ENCODE measurements at regions not wholly inside any gene's neighbourhood (a gene's known extent, or its start where the extent isn't known, plus 50 kb on each side); places are given as distances from the start of the nearest gene placed in this dataset.

DNA sequence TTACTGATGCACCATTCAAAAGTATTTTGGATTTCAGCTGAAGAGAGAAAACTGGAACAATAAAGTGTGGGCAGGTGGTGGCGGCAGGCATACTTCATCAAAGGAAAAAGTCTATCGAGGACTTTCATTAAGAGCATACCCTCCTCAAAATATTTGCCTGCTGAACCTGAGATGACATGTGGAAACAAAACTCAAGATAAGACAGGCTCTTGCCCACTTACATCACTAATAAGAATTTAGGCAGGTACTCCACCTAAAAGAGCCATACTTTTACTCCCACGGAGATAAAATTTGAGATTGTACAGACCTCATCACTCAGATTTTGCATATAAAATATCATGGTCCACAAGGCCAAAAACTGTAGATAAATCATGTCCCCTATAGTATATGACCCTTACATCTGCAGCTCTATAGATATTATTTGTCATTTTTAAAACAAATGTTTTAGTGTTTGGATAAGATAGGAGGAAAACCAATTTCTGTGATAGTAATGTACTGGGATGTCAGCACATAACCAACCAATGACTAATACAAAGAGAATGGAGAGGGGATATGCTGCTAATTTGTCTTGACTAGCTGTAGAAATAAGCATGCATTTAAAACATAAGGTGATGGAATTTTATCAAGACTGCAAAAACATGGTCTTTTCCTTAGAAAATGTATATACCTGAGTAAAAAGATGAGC, 730.6 kb upstream of the ZNF608 start:
- H3K36me3 ChIP-seq (ENCODE audit: control insufficient read depth in 2 of 2, insufficient read depth in 2 of 2, low read length in 1 of 2), result no peaks in the 10 kb centered on the region
- no peak overlapping the region for H2AFZ ChIP-seq (ENCODE audit: control insufficient read depth, low read depth, low read length)
- no peak overlapping the region for H3K4me3 ChIP-seq
- CTCF ChIA-PET, result no interaction called here
- SMC1A ChIA-PET (ENCODE audit: uncharacterized antibody, unreplicated experiment), result no interaction called here
- H3K79me2 ChIP-seq (ENCODE audit: control insufficient read depth, insufficient read depth, low read length), result no peaks in the 10 kb centered on the region
- no peak overlapping the region for H3K4me2 ChIP-seq (ENCODE audit: control insufficient read depth, insufficient read depth)
- H3K27ac ChIP-seq (ENCODE audit: control insufficient read depth, insufficient read depth), result no peak overlapping the region
- RAD21 ChIA-PET (ENCODE audit: unreplicated experiment), result no interaction called here
- H3K27me3 ChIP-seq (replicated peaks in 1 of 2; ENCODE audit: control insufficient read depth in 2 of 2, insufficient read depth in 2 of 2, low read length in 1 of 2), result no peaks in the 10 kb centered on the region
- 73% methylated on average over 3 of the region's 3 CpGs for WGBS (ENCODE audit: insufficient coverage, insufficient replicate concordance, low lambda C conversion rate, missing lambda C conversion rate)
- DNase-seq (ENCODE audit: low read depth, low spot score) (no peak), ATAC-seq (no peak), FAIRE-seq (no peak)
- no peaks in the 10 kb centered on the region for H3K4me1 ChIP-seq (ENCODE audit: control insufficient read depth, insufficient read depth, low read length)
- no peaks in the 10 kb centered on the region for H3K9me3 ChIP-seq (replicated peaks; ENCODE audit: control insufficient read depth, insufficient read depth, low read length)
- POLR2A ChIA-PET, result no interaction called here
- in situ Hi-C loops (cut with MboI) (no loop called here), intact Hi-C loops (cut with micrococcal nuclease; ENCODE audit: unreplicated experiment) (no loop called here)
- no peaks in the 10 kb centered on the region for H4K20me1 ChIP-seq (ENCODE audit: control insufficient read depth, insufficient read depth)
- no peak for TF ChIP-seq SMAD1 (IDR thresholded peaks at IDR 0.05; ENCODE audit: low read depth, partially characterized antibody)
- no peak for TF ChIP-seq RBBP5 (conservative IDR thresholded peaks at IDR 0.05)
- TF ChIP-seq RFX5 (IDR thresholded peaks at IDR 0.05; ENCODE audit: low read depth, low read length), result no peak
- TF ChIP-seq, protein P1, sequence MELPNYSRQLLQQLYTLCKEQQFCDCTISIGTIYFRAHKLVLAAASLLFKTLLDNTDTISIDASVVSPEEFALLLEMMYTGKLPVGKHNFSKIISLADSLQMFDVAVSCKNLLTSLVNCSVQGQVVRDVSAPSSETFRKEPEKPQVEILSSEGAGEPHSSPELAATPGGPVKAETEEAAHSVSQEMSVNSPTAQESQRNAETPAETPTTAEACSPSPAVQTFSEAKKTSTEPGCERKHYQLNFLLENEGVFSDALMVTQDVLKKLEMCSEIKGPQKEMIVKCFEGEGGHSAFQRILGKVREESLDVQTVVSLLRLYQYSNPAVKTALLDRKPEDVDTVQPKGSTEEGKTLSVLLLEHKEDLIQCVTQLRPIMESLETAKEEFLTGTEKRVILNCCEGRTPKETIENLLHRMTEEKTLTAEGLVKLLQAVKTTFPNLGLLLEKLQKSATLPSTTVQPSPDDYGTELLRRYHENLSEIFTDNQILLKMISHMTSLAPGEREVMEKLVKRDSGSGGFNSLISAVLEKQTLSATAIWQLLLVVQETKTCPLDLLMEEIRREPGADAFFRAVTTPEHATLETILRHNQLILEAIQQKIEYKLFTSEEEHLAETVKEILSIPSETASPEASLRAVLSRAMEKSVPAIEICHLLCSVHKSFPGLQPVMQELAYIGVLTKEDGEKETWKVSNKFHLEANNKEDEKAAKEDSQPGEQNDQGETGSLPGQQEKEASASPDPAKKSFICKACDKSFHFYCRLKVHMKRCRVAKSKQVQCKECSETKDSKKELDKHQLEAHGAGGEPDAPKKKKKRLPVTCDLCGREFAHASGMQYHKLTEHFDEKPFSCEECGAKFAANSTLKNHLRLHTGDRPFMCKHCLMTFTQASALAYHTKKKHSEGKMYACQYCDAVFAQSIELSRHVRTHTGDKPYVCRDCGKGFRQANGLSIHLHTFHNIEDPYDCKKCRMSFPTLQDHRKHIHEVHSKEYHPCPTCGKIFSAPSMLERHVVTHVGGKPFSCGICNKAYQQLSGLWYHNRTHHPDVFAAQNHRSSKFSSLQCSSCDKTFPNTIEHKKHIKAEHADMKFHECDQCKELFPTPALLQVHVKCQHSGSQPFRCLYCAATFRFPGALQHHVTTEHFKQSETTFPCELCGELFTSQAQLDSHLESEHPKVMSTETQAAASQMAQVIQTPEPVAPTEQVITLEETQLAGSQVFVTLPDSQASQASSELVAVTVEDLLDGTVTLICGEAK (IDR thresholded peaks at IDR 0.05; ENCODE audit: borderline replicate concordance), result no peak
- TF ChIP-seq, protein P2, sequence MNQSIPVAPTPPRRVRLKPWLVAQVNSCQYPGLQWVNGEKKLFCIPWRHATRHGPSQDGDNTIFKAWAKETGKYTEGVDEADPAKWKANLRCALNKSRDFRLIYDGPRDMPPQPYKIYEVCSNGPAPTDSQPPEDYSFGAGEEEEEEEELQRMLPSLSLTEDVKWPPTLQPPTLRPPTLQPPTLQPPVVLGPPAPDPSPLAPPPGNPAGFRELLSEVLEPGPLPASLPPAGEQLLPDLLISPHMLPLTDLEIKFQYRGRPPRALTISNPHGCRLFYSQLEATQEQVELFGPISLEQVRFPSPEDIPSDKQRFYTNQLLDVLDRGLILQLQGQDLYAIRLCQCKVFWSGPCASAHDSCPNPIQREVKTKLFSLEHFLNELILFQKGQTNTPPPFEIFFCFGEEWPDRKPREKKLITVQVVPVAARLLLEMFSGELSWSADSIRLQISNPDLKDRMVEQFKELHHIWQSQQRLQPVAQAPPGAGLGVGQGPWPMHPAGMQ (IDR thresholded peaks at IDR 0.05; ENCODE audit: borderline replicate concordance), result no peak
- no peak for TF ChIP-seq RELA (IDR thresholded peaks at IDR 0.05; ENCODE audit: borderline replicate concordance, partially characterized antibody)
- TF ChIP-seq SREBF1 (IDR thresholded peaks at IDR 0.05; ENCODE audit: low read length), result no peak
- no peak for TF ChIP-seq ZNF384 (IDR thresholded peaks at IDR 0.05; ENCODE audit: borderline replicate concordance, low read depth, low read length)
- TF ChIP-seq, protein P3, sequence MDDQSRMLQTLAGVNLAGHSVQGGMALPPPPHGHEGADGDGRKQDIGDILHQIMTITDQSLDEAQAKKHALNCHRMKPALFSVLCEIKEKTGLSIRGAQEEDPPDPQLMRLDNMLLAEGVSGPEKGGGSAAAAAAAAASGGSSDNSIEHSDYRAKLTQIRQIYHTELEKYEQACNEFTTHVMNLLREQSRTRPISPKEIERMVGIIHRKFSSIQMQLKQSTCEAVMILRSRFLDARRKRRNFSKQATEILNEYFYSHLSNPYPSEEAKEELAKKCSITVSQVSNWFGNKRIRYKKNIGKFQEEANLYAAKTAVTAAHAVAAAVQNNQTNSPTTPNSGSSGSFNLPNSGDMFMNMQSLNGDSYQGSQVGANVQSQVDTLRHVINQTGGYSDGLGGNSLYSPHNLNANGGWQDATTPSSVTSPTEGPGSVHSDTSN (IDR thresholded peaks at IDR 0.05; ENCODE audit: insufficient replicate concordance, low read depth, low read length), result no peak
- no peak for TF ChIP-seq JUND (IDR thresholded peaks at IDR 0.05; ENCODE audit: low read depth, low read length)
- no peak for TF ChIP-seq BHLHE40 (IDR thresholded peaks at IDR 0.05; ENCODE audit: borderline replicate concordance in 1 of 2, low read depth in 2 of 2, low read length in 1 of 2)
- no peak for TF ChIP-seq SREBF2 (IDR thresholded peaks at IDR 0.05; ENCODE audit: low read length)
- no TSS peak for BruUV-seq (replicated peaks)
- no peak overlapping the region for H3K9ac ChIP-seq (ENCODE audit: control insufficient read depth, insufficient read depth, low read length)

All from GM12878 (cell line).